ENCODE measurements at regions not wholly inside any gene's neighbourhood (a gene's known extent, or its start where the extent isn't known, plus 50 kb on each side); places are given as distances from the start of the nearest gene placed in this dataset.

- TF ChIP-seq ZNF281 (CRISPR knock-in tag; IDR thresholded peaks at IDR 0.05) = no peak
- no peak for TF ChIP-seq HMGXB4 (CRISPR knock-in tag; IDR thresholded peaks at IDR 0.05)
- TF ChIP-seq CREM (CRISPR knock-in tag; IDR thresholded peaks at IDR 0.05) = no peak
- TF ChIP-seq MAX (CRISPR knock-in tag; IDR thresholded peaks at IDR 0.05) = no peak
These were observed 328.3 kb downstream of the AACS start for GRCh38 chr12:125393569-125393968.
